GM12878 (cell line): ENCODE measurements at regions not wholly inside any gene's neighbourhood (a gene's known extent, or its start where the extent isn't known, plus 50 kb on each side); places are given as distances from the start of the nearest gene placed in this dataset.

ENCODE experiments used
- ATF3 ChIP-seq: IDR thresholded peaks from 2 replicates; pipeline ENCODE4 v1.6.1; 2011; ENCODE audit warnings: low read depth, mild to moderate bottlenecking, low read length, moderate library complexity, borderline replicate concordance; ENCODE audit errors: extremely low read depth
- BRCA1 ChIP-seq: IDR thresholded peaks from 2 replicates; pipeline ENCODE4 v1.6.1; 2011; ENCODE audit warnings: low read depth, low read length, improper control_type of control experiment
- CBX3 ChIP-seq: fragments of 200-600 bp; sonication (generic); IDR thresholded peaks from 2 replicates; pipeline ENCODE4 v1.6.1; 2016; ENCODE audit warnings: low read depth, borderline replicate concordance
- FOXK2 ChIP-seq: fragments of 450-650 bp; IDR thresholded peaks from 2 replicates; pipeline ENCODE4 v1.6.1; 2017; ENCODE audit warnings: mild to moderate bottlenecking, moderate library complexity
- HDAC2 ChIP-seq: fragments of 200-600 bp; sonication (generic); IDR thresholded peaks from 2 replicates; pipeline ENCODE4 v1.6.1; 2017
- HDGF ChIP-seq: fragments of 450-650 bp; IDR thresholded peaks from 2 replicates; pipeline ENCODE4 v1.6.1; 2016; ENCODE audit warnings: antibody characterized with exemption
- IKZF1 ChIP-seq: fragments of 450-650 bp; conservative IDR thresholded peaks from 2 replicates; pipeline ENCODE4 v1.6.1; 2017; ENCODE audit warnings: antibody characterized with exemption, mild to moderate bottlenecking
- IRF4 ChIP-seq: IDR thresholded peaks from 2 replicates; pipeline ENCODE4 v1.6.1; 2011; ENCODE audit warnings: low read depth, low read length
- KDM1A ChIP-seq: fragments of 200-600 bp; sonication (generic); IDR thresholded peaks from 2 replicates; pipeline ENCODE4 v1.6.1; 2016; ENCODE audit warnings: borderline replicate concordance
- KLF5 ChIP-seq: fragments of 450-650 bp; IDR thresholded peaks from 2 replicates; pipeline ENCODE4 v1.6.1; 2014; ENCODE audit warnings: mild to moderate bottlenecking; ENCODE audit not compliant: partially characterized antibody
- NFXL1 ChIP-seq: fragments of 450-650 bp; IDR thresholded peaks from 2 replicates; pipeline ENCODE4 v1.6.1; 2017; ENCODE audit warnings: antibody characterized with exemption, mild to moderate bottlenecking, borderline replicate concordance
- NR2C1 ChIP-seq: fragments of 450-650 bp; IDR thresholded peaks from 2 replicates; pipeline ENCODE4 v1.6.1; 2017; ENCODE audit warnings: antibody characterized with exemption, mild to moderate bottlenecking, moderate library complexity
- PBX3 ChIP-seq: IDR thresholded peaks from 2 replicates; pipeline ENCODE4 v1.6.1; 2011; ENCODE audit warnings: mild to moderate bottlenecking, low read depth, low read length, moderate library complexity; ENCODE audit not compliant: insufficient replicate concordance
- POU2F2 ChIP-seq: IDR thresholded peaks from 3 replicates; pipeline ENCODE4 v1.6.1; 2011; ENCODE audit warnings: low read depth, mild to moderate bottlenecking, low read length, borderline replicate concordance
- RBBP5 ChIP-seq: fragments of 200-600 bp; sonication (generic); conservative IDR thresholded peaks from 2 replicates; pipeline ENCODE4 v1.6.1; 2016
- SIN3A ChIP-seq: IDR thresholded peaks from 2 replicates; pipeline ENCODE4 v1.6.1; 2012; ENCODE audit warnings: low read depth, low read length, improper control_type of control experiment
- SKIL ChIP-seq: fragments of 450-650 bp; IDR thresholded peaks from 2 replicates; pipeline ENCODE4 v1.6.1; 2017; ENCODE audit warnings: mild to moderate bottlenecking, low read depth, inconsistent platforms; ENCODE audit not compliant: poor library complexity, severe bottlenecking
- SPI1 ChIP-seq: IDR thresholded peaks from 2 replicates; pipeline ENCODE4 v1.6.1; 2011; ENCODE audit warnings: low read depth, mild to moderate bottlenecking, low read length, moderate library complexity, borderline replicate concordance; ENCODE audit not compliant: insufficient read depth
- SRF ChIP-seq, 2 experiments: IDR thresholded peaks; 2 replicates each; pipeline ENCODE4 v1.6.1; 2011; ENCODE audit warnings: low read depth in 2 of 2, low read length in 2 of 2, mild to moderate bottlenecking in 1 of 2, moderate library complexity in 1 of 2
- TAF1 ChIP-seq: IDR thresholded peaks from 2 replicates; pipeline ENCODE4 v1.6.1; 2011; ENCODE audit warnings: mild to moderate bottlenecking, low read depth, low read length, borderline replicate concordance
- YBX1 ChIP-seq: fragments of 450-650 bp; IDR thresholded peaks from 2 replicates; pipeline ENCODE4 v1.6.1; 2016; ENCODE audit warnings: antibody characterized with exemption
- YY1 ChIP-seq: IDR thresholded peaks from 2 replicates; pipeline ENCODE4 v1.6.1; 2011; ENCODE audit warnings: low read depth, mild to moderate bottlenecking, low read length
- ZNF274 ChIP-seq: IDR thresholded peaks from one replicate; pipeline ENCODE4 v1.8.0; 2011; ENCODE audit not compliant: insufficient read length, insufficient read depth
- ZZZ3 ChIP-seq: IDR thresholded peaks from 2 replicates; pipeline ENCODE4 v1.6.1; 2011; ENCODE audit warnings: low read depth; ENCODE audit not compliant: control insufficient read depth, insufficient read length
- TF ChIP-seq, protein P1 (sequence below): fragments of 450-650 bp; formaldehyde crosslinking; IDR thresholded peaks from 2 replicates; pipeline ENCODE4 v1.4.0; 2022; ENCODE audit warnings: mild to moderate bottlenecking, moderate library complexity
- TF ChIP-seq, protein P2 (sequence below): fragments of 450-650 bp; IDR thresholded peaks from 2 replicates; pipeline ENCODE4 v1.6.1; 2016; ENCODE audit warnings: mild to moderate bottlenecking

DNA sequence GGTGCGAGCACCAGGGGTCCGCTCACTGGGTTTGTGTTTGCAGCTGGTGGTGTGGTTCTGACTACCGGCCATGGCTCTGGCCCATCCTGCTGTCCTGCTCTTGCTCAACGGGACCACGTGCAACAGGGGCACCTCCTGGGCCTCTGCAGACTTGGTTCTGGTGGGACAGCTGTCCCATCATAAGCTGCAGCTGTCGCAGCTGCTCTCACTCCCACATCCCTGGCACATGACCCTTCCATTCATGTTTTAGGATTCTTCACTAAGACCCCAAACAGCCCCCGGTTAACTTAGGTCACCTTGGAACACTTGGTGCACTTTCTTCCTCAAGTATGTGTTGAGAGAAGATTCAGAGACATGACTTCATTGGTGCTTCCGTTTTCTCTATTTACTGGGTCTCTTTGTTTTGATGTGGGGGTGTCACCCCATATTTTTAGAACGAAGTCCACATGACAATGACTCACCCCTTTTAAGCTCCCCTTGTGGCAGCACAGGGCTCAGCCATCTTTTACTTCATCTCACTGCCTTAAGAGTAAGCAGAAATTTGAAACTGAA lies 68.4 kb upstream of the ARHGEF7 start (continued):
- TF ChIP-seq SPI1 (no peak), HDAC2 (no peak), YBX1 (no peak), KLF5 (no peak), POU2F2 (no peak), PBX3 (no peak), TAF1 (no peak), ZZZ3 (no peak), IRF4 (no peak), IKZF1 (0 out of 2 replicates have a peak, but pooled peaks have one; percentile 24), SIN3A (no peak), FOXK2 (peak; percentile 64), HDGF (no peak), SKIL (peak; percentile 55), ZNF274 (no peak), NFXL1 (no peak), SRF (IDR thresholded peaks at IDR 0.05; ENCODE audit: low read depth in 2 of 2, low read length in 2 of 2) (no peak), ATF3 (0 out of 2 replicates have a peak, but pooled peaks have one; percentile 42), KDM1A (no peak), NR2C1 (no peak), CBX3 (no peak), YY1 (peak; percentile 91), BRCA1 (no peak), RBBP5 (no peak)
- TF ChIP-seq, protein P1, sequence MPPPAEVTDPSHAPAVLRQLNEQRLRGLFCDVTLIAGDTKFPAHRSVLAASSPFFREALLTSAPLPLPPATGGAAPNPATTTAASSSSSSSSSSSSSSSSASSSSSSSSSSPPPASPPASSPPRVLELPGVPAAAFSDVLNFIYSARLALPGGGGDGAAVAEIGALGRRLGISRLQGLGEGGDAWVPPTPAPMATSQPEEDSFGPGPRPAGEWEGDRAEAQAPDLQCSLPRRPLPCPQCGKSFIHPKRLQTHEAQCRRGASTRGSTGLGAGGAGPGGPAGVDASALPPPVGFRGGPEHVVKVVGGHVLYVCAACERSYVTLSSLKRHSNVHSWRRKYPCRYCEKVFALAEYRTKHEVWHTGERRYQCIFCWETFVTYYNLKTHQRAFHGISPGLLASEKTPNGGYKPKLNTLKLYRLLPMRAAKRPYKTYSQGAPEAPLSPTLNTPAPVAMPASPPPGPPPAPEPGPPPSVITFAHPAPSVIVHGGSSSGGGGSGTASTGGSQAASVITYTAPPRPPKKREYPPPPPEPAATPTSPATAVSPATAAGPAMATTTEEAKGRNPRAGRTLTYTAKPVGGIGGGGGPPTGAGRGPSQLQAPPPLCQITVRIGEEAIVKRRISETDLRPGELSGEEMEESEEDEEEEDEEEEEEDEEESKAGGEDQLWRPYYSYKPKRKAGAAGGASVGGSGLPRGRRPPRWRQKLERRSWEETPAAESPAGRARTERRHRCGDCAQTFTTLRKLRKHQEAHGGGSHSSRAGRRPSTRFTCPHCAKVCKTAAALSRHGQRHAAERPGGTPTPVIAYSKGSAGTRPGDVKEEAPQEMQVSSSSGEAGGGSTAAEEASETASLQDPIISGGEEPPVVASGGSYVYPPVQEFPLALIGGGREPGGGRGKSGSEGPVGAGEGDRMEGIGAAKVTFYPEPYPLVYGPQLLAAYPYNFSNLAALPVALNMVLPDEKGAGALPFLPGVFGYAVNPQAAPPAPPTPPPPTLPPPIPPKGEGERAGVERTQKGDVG (CRISPR knock-in tag): no peak
- TF ChIP-seq, protein P2, sequence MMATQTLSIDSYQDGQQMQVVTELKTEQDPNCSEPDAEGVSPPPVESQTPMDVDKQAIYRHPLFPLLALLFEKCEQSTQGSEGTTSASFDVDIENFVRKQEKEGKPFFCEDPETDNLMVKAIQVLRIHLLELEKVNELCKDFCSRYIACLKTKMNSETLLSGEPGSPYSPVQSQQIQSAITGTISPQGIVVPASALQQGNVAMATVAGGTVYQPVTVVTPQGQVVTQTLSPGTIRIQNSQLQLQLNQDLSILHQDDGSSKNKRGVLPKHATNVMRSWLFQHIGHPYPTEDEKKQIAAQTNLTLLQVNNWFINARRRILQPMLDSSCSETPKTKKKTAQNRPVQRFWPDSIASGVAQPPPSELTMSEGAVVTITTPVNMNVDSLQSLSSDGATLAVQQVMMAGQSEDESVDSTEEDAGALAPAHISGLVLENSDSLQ: peak; percentile 54; the same call in 1 of the 2 replicates
